T-cell (primary cell): ENCODE measurements at regions not wholly inside any gene's neighbourhood (a gene's known extent, or its start where the extent isn't known, plus 50 kb on each side); places are given as distances from the start of the nearest gene placed in this dataset.

ENCODE experiments used
- ATAC-seq, 4 experiments: fragments of 200-7000 bp in 3 of 4; fragments of 150-1000 bp in 1 of 4; cut with Tn5 transposase; replicated peaks in 1 of 4; 1 replicate in 3 of 4; 2 replicates in 1 of 4; pipeline ENCODE4 v1.10.0; 2021; ENCODE audit warnings: moderate library complexity in 3 of 4, mild to moderate bottlenecking in 2 of 4, moderate number of reproducible peaks in 1 of 4
- CTCF ChIA-PET, 2 donors: fragments of 300-600 bp; sonication (Branson Sonifier 250); formaldehyde crosslinking; loops; one replicate each; lab custom pipeline; 2022; ENCODE audit warnings: antibody characterized with exemption in 2 of 2; lab: Charles Lee
- POLR2A ChIA-PET, 2 donors: fragments of 300-600 bp; sonication (Branson Sonifier 250); formaldehyde crosslinking; loops; one replicate each; lab custom pipeline; 2022; ENCODE audit warnings: antibody characterized with exemption in 2 of 2; lab: Charles Lee
- DNase-seq, 35 experiments: peaks; one replicate each; pipeline versions ENCODE4 v3.0.0 to v3.0.0-alpha.2; 2013 to 2023
- H3K27ac ChIP-seq: one replicate; pipeline ENCODE4 v1.5.1; 2013; ENCODE audit warnings: low read length
- H3K27me3 ChIP-seq, 2 experiments: replicated peaks in 1 of 2; 1 replicate in 1 of 2; 2 replicates in 1 of 2; pipeline versions ENCODE4 v1.6.1 to v1.7.0; 2013; ENCODE audit warnings: low read length in 1 of 2, mixed read lengths in 1 of 2; ENCODE audit not compliant: control insufficient read depth in 2 of 2, insufficient read depth in 2 of 2; ENCODE audit errors: extremely low read depth in 1 of 2
- H3K36me3 ChIP-seq, 2 donors: 1 replicate in 1 of 2; 2 replicates in 1 of 2; pipeline versions ENCODE4 v1.6.1 to v1.7.0; 2013; ENCODE audit warnings: low read length in 1 of 2; ENCODE audit not compliant: control insufficient read depth in 2 of 2, insufficient read depth in 1 of 2; ENCODE audit errors: extremely low read depth in 1 of 2
- H3K4me1 ChIP-seq, 2 experiments: 1 replicate in 1 of 2; 2 replicates in 1 of 2; pipeline versions ENCODE4 v1.6.1 to v1.7.0; 2013; ENCODE audit warnings: low read length in 2 of 2, mixed read lengths in 1 of 2; ENCODE audit not compliant: insufficient read depth in 2 of 2, control insufficient read depth in 1 of 2; ENCODE audit errors: extremely low read depth in 1 of 2
- H3K4me3 ChIP-seq, 2 donors: 1 replicate in 1 of 2; 2 replicates in 1 of 2; pipeline versions ENCODE4 v1.5.1 to v1.7.0; 2013; ENCODE audit warnings: mild to moderate bottlenecking in 2 of 2, low read length in 1 of 2, moderate library complexity in 1 of 2; ENCODE audit not compliant: control insufficient read depth in 1 of 2; ENCODE audit errors: extremely low read depth in 1 of 2
- H3K9me3 ChIP-seq: 2 replicates; pipeline ENCODE4 v1.7.0; 2013
- H3K27ac Mint-ChIP-seq, 2 donors: one replicate each; pipeline ENCODE4 v1.8.0; 2020 to 2021; ENCODE audit warnings: mild to moderate bottlenecking in 2 of 2, mixed read lengths in 2 of 2
- H3K27me3 Mint-ChIP-seq, 2 donors: one replicate each; pipeline ENCODE4 v1.8.0; 2021 to 2022; ENCODE audit warnings: mixed read lengths in 2 of 2
- H3K36me3 Mint-ChIP-seq: one replicate; pipeline ENCODE4 v1.8.0; 2021; ENCODE audit warnings: mixed read lengths
- H3K4me1 Mint-ChIP-seq, 3 donors: one replicate each; pipeline ENCODE4 v1.8.0; 2020 to 2022; ENCODE audit warnings: mixed read lengths in 3 of 3, mild to moderate bottlenecking in 1 of 3
- H3K4me3 Mint-ChIP-seq, 3 donors: one replicate each; pipeline ENCODE4 v1.8.0; 2020 to 2022; ENCODE audit warnings: mild to moderate bottlenecking in 3 of 3, mixed read lengths in 3 of 3, moderate library complexity in 3 of 3
- H3K9me3 Mint-ChIP-seq, 3 donors: one replicate each; pipeline ENCODE4 v1.8.0; 2020 to 2022; ENCODE audit warnings: mixed read lengths in 3 of 3
- WGBS: methylation state at CpG from one replicate; pipeline ENCODE4 v1.1.5; 2013; ENCODE audit warnings: missing lambda C conversion rate; ENCODE audit not compliant: insufficient coverage; 5-methylcytosine and 5-hydroxymethylcytosine counted together

DNA sequence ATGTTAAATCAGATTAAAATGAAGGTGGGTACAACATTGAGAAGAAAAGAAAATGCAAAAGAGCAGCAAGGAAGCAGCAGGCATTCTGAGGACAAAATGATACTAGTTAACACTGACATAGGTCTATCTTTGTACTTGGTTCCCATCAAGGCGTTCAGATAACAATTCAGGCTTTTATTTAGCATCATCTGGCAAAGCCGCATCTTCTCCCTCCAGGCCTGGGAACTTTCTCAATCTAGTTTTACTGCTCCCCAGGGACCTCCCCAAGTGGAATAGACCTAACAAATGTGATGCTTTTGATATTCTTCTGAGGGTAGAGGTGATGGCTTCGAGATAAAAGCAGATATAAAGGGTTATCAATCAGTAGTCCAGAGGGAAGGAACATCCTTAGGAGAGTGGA is 130.6 kb downstream of the C3orf38 start:
- Histone ChIP-seq H3K4me1 (no peaks in the 10 kb centered on the region), H3K9me3 (no peaks in the 10 kb centered on the region), H3K36me3 (no peaks in the 10 kb centered on the region), H3K27me3 (no peaks in the 10 kb centered on the region), H3K27ac (no peak overlapping the region), H3K4me3 (no peak overlapping the region)
- no peaks in the 10 kb centered on the region for H3K36me3 Mint-ChIP-seq
- H3K27me3 Mint-ChIP-seq = peaks cover 0 to 3% of the 10 kb centered on the region in 2 donors
- H3K27ac Mint-ChIP-seq = no peak overlapping the region
- WGBS = 71% methylated on average over 1 of the region's 3 CpGs
- DNase-seq (no peak), ATAC-seq (no peak)
- H3K4me3 Mint-ChIP-seq = no peak overlapping the region
- ChIA-PET POLR2A (no interaction called here), CTCF (no interaction called here)
- no peaks in the 10 kb centered on the region for H3K9me3 Mint-ChIP-seq
- no peaks in the 10 kb centered on the region for H3K4me1 Mint-ChIP-seq

DNA sequence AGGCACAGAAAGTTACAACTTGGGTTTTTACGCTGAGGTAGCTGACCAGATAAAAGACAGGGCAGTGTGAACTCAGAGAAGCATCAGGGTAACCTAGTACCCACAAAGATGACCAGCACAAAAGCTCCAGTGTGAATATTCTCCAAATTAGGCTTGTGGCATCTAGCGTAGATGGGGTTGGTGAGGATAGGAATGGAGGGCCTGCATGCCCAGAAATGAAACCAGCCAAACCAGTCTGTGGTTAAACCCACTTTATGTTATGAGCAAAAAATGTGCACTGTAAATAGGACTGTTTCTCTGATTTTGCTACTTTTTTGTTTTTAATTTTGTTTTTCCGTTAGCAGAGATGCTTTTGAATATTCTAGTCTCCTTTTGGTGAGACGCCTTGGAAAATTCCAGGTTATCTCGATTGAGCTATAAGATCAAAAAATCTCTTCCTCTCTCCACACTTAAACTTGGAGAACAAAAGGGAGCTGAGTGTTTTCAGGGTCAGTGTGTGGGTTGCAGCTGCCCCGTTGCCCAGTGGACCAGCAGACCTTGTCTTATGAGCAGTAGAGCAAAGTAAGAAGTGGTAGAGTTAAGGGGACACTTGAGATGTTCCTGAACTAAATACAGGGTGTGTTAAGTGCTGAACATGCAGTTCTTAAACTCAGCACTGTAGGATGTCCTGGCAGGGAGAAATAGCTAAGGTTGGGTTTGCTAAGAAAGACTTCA is 132.9 kb downstream of the C3orf38 start:
- Mint-ChIP-seq H3K9me3 (no peaks in the 10 kb centered on the region), H3K4me1 (no peaks in the 10 kb centered on the region), H3K27me3 (peaks cover 0 to 6% of the 10 kb centered on the region in 2 donors), H3K4me3 (no peak overlapping the region), H3K36me3 (no peaks in the 10 kb centered on the region), H3K27ac (no peak overlapping the region)
- POLR2A ChIA-PET = interaction anchor here in 1 of 2 donors (0.5 kb wide), 1 partner anchor 1224 kb away, joined by 3 read pairs; no protein-coding TSS in a partner anchor
- Histone ChIP-seq H3K36me3 (no peaks in the 10 kb centered on the region), H3K4me1 (no peaks in the 10 kb centered on the region), H3K27me3 (no peaks in the 10 kb centered on the region), H3K4me3 (no peak overlapping the region), H3K9me3 (no peaks in the 10 kb centered on the region), H3K27ac (no peak overlapping the region)
- ATAC-seq = no peak
- WGBS = 67% methylated on average over 3 of the region's 6 CpGs
- CTCF ChIA-PET = no interaction called here
- no peak for DNase-seq

DNA sequence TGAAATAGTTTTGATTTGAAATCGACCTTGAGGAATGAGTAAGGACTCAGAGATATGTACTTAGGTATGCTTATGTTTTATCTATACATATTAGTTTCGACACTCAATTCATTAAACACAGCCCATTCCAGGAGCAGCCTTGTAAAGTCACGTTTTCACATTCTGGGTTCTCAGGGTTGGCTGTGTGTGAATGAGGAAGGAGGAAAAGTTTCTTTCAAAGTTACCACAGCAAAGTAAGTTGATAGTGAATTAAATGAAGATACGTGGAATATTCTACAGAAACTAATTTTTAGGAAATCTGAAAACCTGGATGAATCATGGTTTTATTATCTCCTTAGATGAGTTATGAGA is 133.5 kb downstream of the C3orf38 start:
- no peak overlapping the region for H3K27ac Mint-ChIP-seq
- CTCF ChIA-PET = no interaction called here
- H3K4me1 Mint-ChIP-seq = no peaks in the 10 kb centered on the region
- H3K4me3 Mint-ChIP-seq = no peak overlapping the region
- DNase-seq (no peak), ATAC-seq (no peak)
- no peaks in the 10 kb centered on the region for H3K36me3 Mint-ChIP-seq
- no peaks in the 10 kb centered on the region for H3K4me1 ChIP-seq
- H3K27ac ChIP-seq = no peak overlapping the region
- no peaks in the 10 kb centered on the region for H3K36me3 ChIP-seq
- no peaks in the 10 kb centered on the region for H3K27me3 ChIP-seq
- no CpG with 5 or more reads among the region's 4 CpGs for WGBS
- no peaks in the 10 kb centered on the region for H3K9me3 Mint-ChIP-seq
- no peaks in the 10 kb centered on the region for H3K9me3 ChIP-seq
- POLR2A ChIA-PET = no interaction called here
- peaks cover 0 to 6% of the 10 kb centered on the region in 2 donors for H3K27me3 Mint-ChIP-seq
- no peak overlapping the region for H3K4me3 ChIP-seq

DNA sequence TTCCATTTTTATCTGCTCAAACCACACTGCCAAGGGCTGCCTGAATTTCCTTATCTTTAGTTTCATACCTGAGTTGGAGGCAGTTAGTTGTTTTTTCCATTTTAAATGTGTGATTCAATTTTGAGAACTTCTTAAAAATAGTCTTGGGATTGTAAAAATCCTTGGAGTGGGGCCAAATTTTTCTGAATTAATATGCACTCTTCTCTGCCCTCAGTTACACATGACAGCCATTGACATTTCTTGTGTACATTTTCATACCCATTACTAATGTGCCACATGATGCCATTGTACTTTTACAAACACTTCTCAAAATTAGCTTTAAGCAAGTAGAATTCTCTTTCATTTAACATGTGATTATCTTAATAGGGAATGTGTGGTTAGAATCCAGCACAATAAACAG is 141.7 kb downstream of the C3orf38 start:
- POLR2A ChIA-PET = no interaction called here
- ATAC-seq = no peak
- Histone ChIP-seq H3K4me1 (no peaks in the 10 kb centered on the region), H3K9me3 (no peaks in the 10 kb centered on the region), H3K4me3 (no peak overlapping the region), H3K27me3 (no peaks in the 10 kb centered on the region), H3K36me3 (no peaks in the 10 kb centered on the region), H3K27ac (no peak overlapping the region)
- no peak for DNase-seq
- peaks cover 0 to 3% of the 10 kb centered on the region in 2 donors for H3K27me3 Mint-ChIP-seq
- no peak overlapping the region for H3K4me3 Mint-ChIP-seq
- no peak overlapping the region for H3K27ac Mint-ChIP-seq
- peaks cover 0 to 17% (median 4%) of the 10 kb centered on the region in 3 donors for H3K9me3 Mint-ChIP-seq
- no peaks in the 10 kb centered on the region for H3K36me3 Mint-ChIP-seq
- H3K4me1 Mint-ChIP-seq = no peaks in the 10 kb centered on the region
- CTCF ChIA-PET = no interaction called here

DNA sequence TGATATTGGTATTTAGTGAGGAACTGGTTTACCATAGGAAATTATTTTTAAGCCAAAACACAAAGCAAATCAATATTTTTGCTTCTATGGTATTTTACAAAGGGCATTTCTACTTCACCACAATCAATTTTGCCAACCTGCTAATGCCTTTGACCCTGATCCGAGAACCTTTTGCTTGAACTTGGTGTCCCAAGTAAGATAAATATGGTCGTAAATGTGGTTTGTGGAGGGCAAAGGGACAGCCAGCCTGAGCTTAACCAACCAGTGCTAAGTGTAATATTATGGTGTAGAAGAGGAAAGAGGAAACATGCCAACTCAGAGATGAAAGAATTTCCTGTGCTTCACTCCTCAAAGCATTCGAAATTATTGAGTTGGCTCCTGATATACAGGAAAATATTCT is 148.4 kb downstream of the C3orf38 start:
- Mint-ChIP-seq H3K36me3 (no peaks in the 10 kb centered on the region), H3K9me3 (peaks cover 0 to 17% (median 4%) of the 10 kb centered on the region in 3 donors), H3K4me1 (peaks cover 0 to 7% (median 0%) of the 10 kb centered on the region in 3 donors), H3K27ac (no peak overlapping the region), H3K4me3 (no peak overlapping the region), H3K27me3 (no peaks in the 10 kb centered on the region)
- WGBS = no CpG with 5 or more reads among the region's 3 CpGs
- Histone ChIP-seq H3K4me3 (no peak overlapping the region), H3K4me1 (peaks cover 0 to 4% of the 10 kb centered on the region in 2 experiments), H3K27ac (no peak overlapping the region), H3K36me3 (no peaks in the 10 kb centered on the region), H3K27me3 (no peaks in the 10 kb centered on the region), H3K9me3 (no peaks in the 10 kb centered on the region)
- ATAC-seq (no peak), DNase-seq (no peak)
- CTCF ChIA-PET = no interaction called here
- POLR2A ChIA-PET = no interaction called here

DNA sequence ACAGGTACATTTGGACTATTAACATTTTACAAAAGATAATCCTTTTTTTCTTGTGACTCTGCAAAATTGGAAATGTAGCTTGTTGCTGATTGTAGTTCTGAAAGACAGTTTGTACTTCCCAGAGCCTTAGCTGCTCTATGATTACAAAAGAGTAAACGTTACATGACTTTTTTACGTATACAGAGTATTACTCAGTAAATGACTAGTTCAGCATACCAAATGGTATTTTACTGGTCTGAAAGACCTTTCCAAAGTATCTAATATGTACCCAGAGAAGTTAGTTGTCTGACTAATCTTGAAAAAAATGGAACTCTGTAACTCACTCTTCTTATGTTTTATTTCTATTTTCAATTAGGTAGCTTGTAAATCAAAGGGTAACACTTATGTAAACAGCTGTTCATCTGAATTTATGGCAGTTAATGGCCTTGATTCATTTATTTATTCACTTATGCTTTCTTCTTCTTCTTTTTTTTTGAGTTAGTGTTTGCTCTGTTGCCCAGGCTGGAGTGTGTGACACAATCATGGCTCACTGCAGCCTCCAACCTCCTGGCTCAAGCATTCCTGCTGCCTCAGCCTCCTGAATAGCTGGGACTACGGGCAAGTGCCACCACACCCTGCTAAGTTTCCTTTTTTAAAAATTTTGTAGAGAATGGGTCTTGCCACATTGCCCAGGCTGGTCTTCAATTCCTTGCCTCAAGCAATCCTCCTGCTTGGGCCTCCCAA is 151.7 kb downstream of the C3orf38 start:
- Mint-ChIP-seq H3K4me1 (peaks cover 0 to 7% (median 0%) of the 10 kb centered on the region in 3 donors), H3K27ac (no peak overlapping the region)
- POLR2A ChIA-PET = no interaction called here

More for the DNA sequence above, 151.7 kb downstream of the C3orf38 start:
- no peak for ATAC-seq
- Mint-ChIP-seq H3K36me3 (no peaks in the 10 kb centered on the region), H3K4me3 (no peak overlapping the region), H3K27me3 (no peaks in the 10 kb centered on the region), H3K9me3 (peaks cover 0 to 7% (median 0%) of the 10 kb centered on the region in 3 donors)
- Histone ChIP-seq H3K36me3 (no peaks in the 10 kb centered on the region), H3K9me3 (no peaks in the 10 kb centered on the region), H3K4me1 (peaks cover 0 to 4% of the 10 kb centered on the region in 2 experiments), H3K27me3 (no peaks in the 10 kb centered on the region), H3K4me3 (no peak overlapping the region), H3K27ac (no peak overlapping the region)
- DNase-seq = no peak
- CTCF ChIA-PET = no interaction called here
- no CpG with 5 or more reads among the region's 3 CpGs for WGBS
